ENCODE measurements at regions not wholly inside any gene's neighbourhood (a gene's known extent, or its start where the extent isn't known, plus 50 kb on each side); places are given as distances from the start of the nearest gene placed in this dataset.

- DNase-seq, result no peak
Observed at GRCh38 chr11:13105237-13105844, 96.2 kb downstream of the RASSF10 start.

- no peak for DNase-seq
Observed at GRCh38 chr11:13107544-13108044, 98.5 kb downstream of the RASSF10 start.

GRCh38 chr11:13108416-13108815 lies 99.3 kb downstream of the RASSF10 start:
- DNase-seq, result no peak

- no peak for DNase-seq
Observed at GRCh38 chr11:13109616-13110015, 100.5 kb downstream of the RASSF10 start.

- DNase-seq, result no peak
Observed at GRCh38 chr11:13110145-13110544, 101.0 kb downstream of the RASSF10 start.

GRCh38 chr11:13110929-13111812 lies 102.1 kb downstream of the RASSF10 start:
- DNase-seq, result no peak

GRCh38 chr11:13111813-13112130 lies 102.7 kb downstream of the RASSF10 start:
- DNase-seq, result no peak

- no peak for DNase-seq
Observed at GRCh38 chr11:13114566-13115379, 105.7 kb downstream of the RASSF10 start.

- DNase-seq, result no peak
Observed at GRCh38 chr11:13115380-13115675, 106.2 kb downstream of the RASSF10 start.

- no peak for DNase-seq
Observed at GRCh38 chr11:13116491-13116890, 107.4 kb downstream of the RASSF10 start.

- DNase-seq, result no peak
Observed at GRCh38 chr11:13117344-13117743, 108.2 kb downstream of the RASSF10 start.

- DNase-seq, result no peak
Observed at GRCh38 chr11:13118194-13118593, 109.1 kb downstream of the RASSF10 start.

GRCh38 chr11:13118650-13119049 lies 109.5 kb downstream of the RASSF10 start:
- DNase-seq, result no peak

GRCh38 chr11:13119361-13119760 lies 110.2 kb downstream of the RASSF10 start:
- DNase-seq, result no peak

GRCh38 chr11:13119941-13120520 lies 110.9 kb downstream of the RASSF10 start:
- no peak for DNase-seq

GRCh38 chr11:13120691-13121090 lies 111.6 kb downstream of the RASSF10 start:
- DNase-seq, result no peak

GRCh38 chr11:13126430-13126829 lies 117.3 kb downstream of the RASSF10 start:
- no peak for DNase-seq

GRCh38 chr11:13127161-13127560 lies 118.0 kb downstream of the RASSF10 start:
- DNase-seq, result no peak

GRCh38 chr11:13128354-13128753 lies 119.2 kb downstream of the RASSF10 start:
- DNase-seq, result no peak

GRCh38 chr11:13134066-13134465 lies 125.0 kb downstream of the RASSF10 start:
- DNase-seq, result no peak

- DNase-seq, result no peak
Observed at GRCh38 chr11:13134886-13135285, 125.8 kb downstream of the RASSF10 start.

- DNase-seq, result no peak
Observed at GRCh38 chr11:13135385-13136271, 126.5 kb downstream of the RASSF10 start.

Measured in activated CD4-positive, alpha-beta T cell treated with anti-CD3 and anti-CD28 coated beads, Interleukin-2, amount 50 U/mL, for 4 hours (primary cell).